MM.1S (cell line): ENCODE measurements at regions not wholly inside any gene's neighbourhood (a gene's known extent, or its start where the extent isn't known, plus 50 kb on each side); places are given as distances from the start of the nearest gene placed in this dataset.

Experiments used
- DNase-seq: peaks from one replicate; pipeline ENCODE4 v3.0.0-alpha.2; 2015
- H2AFZ ChIP-seq: fragments of 300-600 bp; sonication (generic); 2 replicates; pipeline ENCODE4 v1.6.0; 2016; ENCODE audit warnings: antibody characterized with exemption, low read length
- H3F3A ChIP-seq: fragments of 300-600 bp; sonication (generic); 2 replicates; pipeline ENCODE4 v1.6.1; 2016; ENCODE audit warnings: mild to moderate bottlenecking, antibody characterized with exemption, low read length, moderate library complexity, mixed read lengths; ENCODE audit not compliant: insufficient read depth
- H3K27ac ChIP-seq: fragments of 300-600 bp; sonication (generic); 2 replicates; pipeline ENCODE4 v1.5.1; 2016; ENCODE audit warnings: mild to moderate bottlenecking, low read length
- H3K27me3 ChIP-seq: fragments of 300-600 bp; sonication (generic); replicated peaks from 2 replicates; pipeline ENCODE4 v1.6.0; 2016; ENCODE audit warnings: low read length; ENCODE audit not compliant: insufficient read depth
- H3K36me3 ChIP-seq: fragments of 300-600 bp; sonication (generic); replicated peaks from 2 replicates; pipeline ENCODE4 v1.6.1; 2016; ENCODE audit warnings: mild to moderate bottlenecking, low read length, mixed read lengths; ENCODE audit not compliant: insufficient read depth
- H3K4me1 ChIP-seq: fragments of 300-600 bp; sonication (generic); 2 replicates; pipeline ENCODE4 v1.6.1; 2016; ENCODE audit warnings: low read length, mixed read lengths
- H3K4me2 ChIP-seq: fragments of 300-600 bp; sonication (generic); 2 replicates; pipeline ENCODE4 v1.6.0; 2016; ENCODE audit warnings: low read depth, low read length
- H3K4me3 ChIP-seq: fragments of 300-600 bp; sonication (generic); 2 replicates; pipeline ENCODE4 v1.5.1; 2016; ENCODE audit warnings: low read length, mixed read lengths
- H3K79me2 ChIP-seq: fragments of 300-600 bp; sonication (generic); 2 replicates; pipeline ENCODE4 v1.6.1; 2016; ENCODE audit warnings: mixed run types, low read length, mixed read lengths
- H3K9ac ChIP-seq: fragments of 300-600 bp; sonication (generic); 2 replicates; pipeline ENCODE4 v1.6.1; 2016; ENCODE audit warnings: low read length, mixed read lengths
- H3K9me2 ChIP-seq: fragments of 300-600 bp; sonication (generic); replicated peaks from 2 replicates; pipeline ENCODE4 v1.6.1; 2016; ENCODE audit warnings: mild to moderate bottlenecking, low read length, mixed read lengths; ENCODE audit not compliant: insufficient read depth
- H3K9me3 ChIP-seq: fragments of 300-600 bp; sonication (generic); replicated peaks from 2 replicates; pipeline ENCODE4 v1.6.1; 2016; ENCODE audit warnings: mild to moderate bottlenecking, low read length, mixed read lengths; ENCODE audit not compliant: insufficient read depth
- H4K20me1 ChIP-seq: fragments of 300-600 bp; sonication (generic); 2 replicates; pipeline ENCODE4 v1.6.1; 2016; ENCODE audit warnings: mild to moderate bottlenecking, low read length, moderate library complexity, mixed read lengths; ENCODE audit not compliant: insufficient read depth
- CTCF ChIP-seq: fragments of 300-600 bp; sonication (generic); IDR thresholded peaks from 2 replicates; pipeline ENCODE4 v1.5.1; 2016; ENCODE audit warnings: antibody characterized with exemption, low read length, mixed read lengths
- EZH2 ChIP-seq: fragments of 300-600 bp; sonication (generic); optimal IDR thresholded peaks from 2 replicates; pipeline ENCODE3; 2017; ENCODE audit warnings: low read depth, mild to moderate bottlenecking, antibody characterized with exemption, low read length, mixed read lengths
- EZH2phosphoT487 ChIP-seq: fragments of 300-600 bp; sonication (generic); IDR thresholded peaks from 2 replicates; pipeline ENCODE4 v1.6.1; 2018; ENCODE audit warnings: antibody characterized with exemption, low read length

- no peak overlapping the region for H3K9ac ChIP-seq
- no peaks in the 10 kb centered on the region for H3K79me2 ChIP-seq
- H3F3A ChIP-seq, result no peaks in the 10 kb centered on the region
- H3K4me3 ChIP-seq, result no peak overlapping the region
- no peak overlapping the region for H3K27ac ChIP-seq
- TF ChIP-seq CTCF (no peak), EZH2 (no peak), EZH2phosphoT487 (no peak)
- H3K9me3 ChIP-seq, result no peaks in the 10 kb centered on the region
- H3K4me2 ChIP-seq, result no peak overlapping the region
- DNase-seq, result no peak
- H3K4me1 ChIP-seq, result no peaks in the 10 kb centered on the region
- no peaks in the 10 kb centered on the region for H3K9me2 ChIP-seq
- no peaks in the 10 kb centered on the region for H3K36me3 ChIP-seq
- no peak overlapping the region for H2AFZ ChIP-seq
- no peaks in the 10 kb centered on the region for H4K20me1 ChIP-seq
- no peaks in the 10 kb centered on the region for H3K27me3 ChIP-seq
Measured at GRCh38 chr12:82529101-82529500, 157.6 kb upstream of the TMTC2 start.

DNA sequence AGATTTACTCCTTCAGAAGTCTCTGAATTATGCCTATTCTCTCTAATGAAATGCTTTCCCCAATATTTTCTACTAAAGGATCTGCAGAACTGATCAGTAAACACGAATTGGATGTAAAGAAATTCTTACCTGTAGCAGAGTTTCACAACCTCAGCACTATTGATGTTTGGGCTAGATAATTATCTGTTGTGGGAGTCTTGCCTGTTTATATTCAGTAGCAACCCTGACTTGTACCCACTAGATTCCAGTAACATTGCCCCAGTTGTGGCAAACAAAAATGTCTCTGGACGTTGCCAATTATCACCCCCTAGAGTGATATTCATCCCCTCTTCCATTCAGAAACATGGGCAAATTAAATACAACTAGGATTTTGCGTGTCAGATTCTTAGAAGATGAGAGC is 156.8 kb upstream of the TMTC2 start:
- no peaks in the 10 kb centered on the region for H4K20me1 ChIP-seq
- H3K27me3 ChIP-seq, result no peaks in the 10 kb centered on the region
- no peaks in the 10 kb centered on the region for H3K79me2 ChIP-seq
- H3K9me3 ChIP-seq, result no peaks in the 10 kb centered on the region
- H3F3A ChIP-seq, result no peaks in the 10 kb centered on the region
- H3K4me2 ChIP-seq, result no peak overlapping the region
- no peak overlapping the region for H3K4me3 ChIP-seq
- no peak overlapping the region for H2AFZ ChIP-seq
- H3K9ac ChIP-seq, result no peak overlapping the region
- no peaks in the 10 kb centered on the region for H3K4me1 ChIP-seq
- no peak for TF ChIP-seq EZH2phosphoT487
- TF ChIP-seq CTCF, result no peak
- TF ChIP-seq EZH2, result no peak
- no peaks in the 10 kb centered on the region for H3K36me3 ChIP-seq
- no peaks in the 10 kb centered on the region for H3K9me2 ChIP-seq
- H3K27ac ChIP-seq, result no peak overlapping the region
- no peak for DNase-seq

GRCh38 chr12:82530394-82530793 is 156.3 kb upstream of the TMTC2 start:
- H3K9ac ChIP-seq, result no peak overlapping the region
- H4K20me1 ChIP-seq, result no peaks in the 10 kb centered on the region
- no peaks in the 10 kb centered on the region for H3K9me3 ChIP-seq
- no peak for TF ChIP-seq CTCF
- no peak for TF ChIP-seq EZH2
- TF ChIP-seq EZH2phosphoT487, result no peak
- H3F3A ChIP-seq, result no peaks in the 10 kb centered on the region
- no peaks in the 10 kb centered on the region for H3K27me3 ChIP-seq
- H3K79me2 ChIP-seq, result no peaks in the 10 kb centered on the region
- H3K27ac ChIP-seq, result no peak overlapping the region
- H3K4me1 ChIP-seq, result no peaks in the 10 kb centered on the region
- no peaks in the 10 kb centered on the region for H3K9me2 ChIP-seq
- no peak overlapping the region for H2AFZ ChIP-seq
- no peaks in the 10 kb centered on the region for H3K36me3 ChIP-seq
- no peak for DNase-seq
- H3K4me2 ChIP-seq, result no peak overlapping the region
- no peak overlapping the region for H3K4me3 ChIP-seq

- Histone ChIP-seq H3K4me3 (no peak overlapping the region), H3K79me2 (no peaks in the 10 kb centered on the region), H3K9ac (no peak overlapping the region), H2AFZ (no peak overlapping the region), H3K4me2 (no peak overlapping the region), H3K27me3 (no peaks in the 10 kb centered on the region), H4K20me1 (no peaks in the 10 kb centered on the region), H3K27ac (no peak overlapping the region), H3K4me1 (no peaks in the 10 kb centered on the region), H3F3A (no peaks in the 10 kb centered on the region), H3K9me3 (no peaks in the 10 kb centered on the region), H3K9me2 (no peaks in the 10 kb centered on the region), H3K36me3 (no peaks in the 10 kb centered on the region)
- no peak for TF ChIP-seq EZH2phosphoT487
- TF ChIP-seq EZH2, result no peak
- TF ChIP-seq CTCF, result no peak
- DNase-seq, result no peak
Measured at GRCh38 chr12:82533341-82533740, 153.4 kb upstream of the TMTC2 start.
